H1 (cell line): ENCODE measurements at regions not wholly inside any gene's neighbourhood (a gene's known extent, or its start where the extent isn't known, plus 50 kb on each side); places are given as distances from the start of the nearest gene placed in this dataset.

Experiments
- ASH2L ChIP-seq: fragments of 200-600, 300-600 bp; sonication (generic); IDR thresholded peaks from one replicate; pipeline ENCODE4 v1.7.1; 2017; ENCODE audit warnings: low read length
- CTCF ChIP-seq, 3 experiments: IDR thresholded peaks; 1 replicate in 2 of 3; 2 replicates in 1 of 3; pipeline versions ENCODE4 v1.5.1 to v1.6.1; 2011; ENCODE audit warnings: low read length in 3 of 3, mild to moderate bottlenecking in 3 of 3, inconsistent platforms in 2 of 3, low read depth in 1 of 3, moderate library complexity in 1 of 3; ENCODE audit not compliant: insufficient read depth in 1 of 3; ENCODE audit errors: control extremely low read depth in 1 of 3
- POLR2A ChIP-seq, 2 experiments: IDR thresholded peaks; 1 replicate in 1 of 2; 2 replicates in 1 of 2; pipeline ENCODE4 v1.6.1; 2011; ENCODE audit warnings: low read depth in 2 of 2, low read length in 2 of 2, mild to moderate bottlenecking in 2 of 2; ENCODE audit errors: control extremely low read depth in 1 of 2

- TF ChIP-seq CTCF (IDR thresholded peaks at IDR 0.05; ENCODE audit: control extremely low read depth in 1 of 3, insufficient read depth in 1 of 3, low read depth in 1 of 3, low read length in 3 of 3) (no peak), POLR2A (IDR thresholded peaks at IDR 0.05; ENCODE audit: control extremely low read depth in 1 of 2, low read depth in 2 of 2, low read length in 2 of 2) (no peak), ASH2L (no peak)
Measured at GRCh38 chr14:34195964-34196363, 245.1 kb upstream of the EGLN3 start.
